ENCODE measurements at regions not wholly inside any gene's neighbourhood (a gene's known extent, or its start where the extent isn't known, plus 50 kb on each side); places are given as distances from the start of the nearest gene placed in this dataset.

DNA sequence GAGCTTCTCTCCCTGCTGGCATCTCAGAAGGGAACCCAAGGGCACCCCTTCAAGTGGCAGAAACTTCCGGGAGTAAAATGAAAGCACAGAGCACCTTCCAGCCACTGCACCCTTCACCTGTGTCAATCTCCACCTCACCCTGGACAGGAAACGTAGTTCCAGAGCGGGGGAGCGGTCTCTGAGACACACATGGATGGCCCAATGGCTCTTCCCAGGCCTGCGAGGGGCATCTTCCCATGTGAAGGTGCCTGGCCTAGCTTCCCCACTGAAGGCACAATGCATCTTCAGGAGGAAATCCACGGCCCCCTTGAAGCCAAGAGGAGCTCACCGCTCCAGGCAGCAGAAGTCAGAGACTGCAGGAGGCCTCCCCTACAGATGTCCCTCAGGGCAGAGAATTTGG lies 234.2 kb downstream of the BRD1 start:
- Histone ChIP-seq H3K27me3 (no peaks in the 10 kb centered on the region), H3K4me1 (no peaks in the 10 kb centered on the region), H3K4me3 (no peak overlapping the region), H3K9me3 (peaks cover 0 to 10% (median 0%) of the 10 kb centered on the region in 3 donors), H3K36me3 (no peaks in the 10 kb centered on the region), H3K27ac (no peak overlapping the region)
- 51 to 66% methylated on average over 5 of the region's 7 CpGs for WGBS, 2 donors
- no peak for DNase-seq
- no peak for TF ChIP-seq POLR2A (IDR thresholded peaks at IDR 0.05)
- TF ChIP-seq, protein P1, sequence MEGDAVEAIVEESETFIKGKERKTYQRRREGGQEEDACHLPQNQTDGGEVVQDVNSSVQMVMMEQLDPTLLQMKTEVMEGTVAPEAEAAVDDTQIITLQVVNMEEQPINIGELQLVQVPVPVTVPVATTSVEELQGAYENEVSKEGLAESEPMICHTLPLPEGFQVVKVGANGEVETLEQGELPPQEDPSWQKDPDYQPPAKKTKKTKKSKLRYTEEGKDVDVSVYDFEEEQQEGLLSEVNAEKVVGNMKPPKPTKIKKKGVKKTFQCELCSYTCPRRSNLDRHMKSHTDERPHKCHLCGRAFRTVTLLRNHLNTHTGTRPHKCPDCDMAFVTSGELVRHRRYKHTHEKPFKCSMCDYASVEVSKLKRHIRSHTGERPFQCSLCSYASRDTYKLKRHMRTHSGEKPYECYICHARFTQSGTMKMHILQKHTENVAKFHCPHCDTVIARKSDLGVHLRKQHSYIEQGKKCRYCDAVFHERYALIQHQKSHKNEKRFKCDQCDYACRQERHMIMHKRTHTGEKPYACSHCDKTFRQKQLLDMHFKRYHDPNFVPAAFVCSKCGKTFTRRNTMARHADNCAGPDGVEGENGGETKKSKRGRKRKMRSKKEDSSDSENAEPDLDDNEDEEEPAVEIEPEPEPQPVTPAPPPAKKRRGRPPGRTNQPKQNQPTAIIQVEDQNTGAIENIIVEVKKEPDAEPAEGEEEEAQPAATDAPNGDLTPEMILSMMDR (IDR thresholded peaks at IDR 0.05) = no peak
- intact Hi-C loops (cut with DNase I) = no loop called here

DNA sequence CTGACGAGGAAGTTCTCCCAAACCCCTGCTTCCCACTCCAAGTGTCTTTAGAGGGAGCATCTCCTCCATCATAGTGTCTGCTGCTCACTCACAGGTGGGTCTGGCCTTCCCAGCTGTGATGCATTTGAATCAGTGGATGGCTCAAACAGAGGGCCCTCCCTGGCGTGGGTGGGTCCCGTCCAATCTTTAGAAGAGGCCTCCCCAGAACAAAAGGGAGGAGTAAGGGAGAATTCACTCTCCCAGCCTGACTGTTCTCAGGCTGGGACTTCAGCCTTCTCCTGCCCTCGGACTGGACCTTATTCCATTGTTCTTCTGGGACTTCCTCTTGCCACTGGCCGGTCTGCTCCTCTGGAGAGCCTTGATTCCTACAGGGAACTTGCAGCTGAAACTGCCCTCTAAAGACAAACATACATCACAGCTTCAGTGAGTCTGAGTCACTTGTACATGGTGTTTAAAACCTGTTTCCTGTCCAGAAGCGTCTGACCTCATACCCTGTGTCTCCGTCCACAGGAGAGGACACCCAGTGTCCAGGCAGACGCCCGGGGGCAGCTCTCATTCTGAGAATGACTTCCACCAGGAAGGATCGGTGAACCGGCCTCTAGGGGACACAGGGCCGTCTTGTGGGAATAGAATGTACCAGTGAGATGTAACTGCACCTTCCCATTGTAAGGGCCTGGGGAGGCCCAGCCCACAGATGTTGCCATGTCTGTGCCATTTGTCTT lies 234.7 kb downstream of the BRD1 start:
- no peak for DNase-seq
- H3K9me3 ChIP-seq = peaks cover 0 to 10% (median 0%) of the 10 kb centered on the region in 3 donors
- no peaks in the 10 kb centered on the region for H3K36me3 ChIP-seq
- 60 to 63% methylated on average over 5 to 8 of the region's 12 CpGs for WGBS, 2 donors
- no peak overlapping the region for H3K4me3 ChIP-seq
- H3K27ac ChIP-seq = no peak overlapping the region
- no peaks in the 10 kb centered on the region for H3K4me1 ChIP-seq
- no peaks in the 10 kb centered on the region for H3K27me3 ChIP-seq
- intact Hi-C loops (cut with DNase I) = no loop called here
- TF ChIP-seq, protein P1 (IDR thresholded peaks at IDR 0.05) = no peak
- no peak for TF ChIP-seq POLR2A (IDR thresholded peaks at IDR 0.05)

DNA sequence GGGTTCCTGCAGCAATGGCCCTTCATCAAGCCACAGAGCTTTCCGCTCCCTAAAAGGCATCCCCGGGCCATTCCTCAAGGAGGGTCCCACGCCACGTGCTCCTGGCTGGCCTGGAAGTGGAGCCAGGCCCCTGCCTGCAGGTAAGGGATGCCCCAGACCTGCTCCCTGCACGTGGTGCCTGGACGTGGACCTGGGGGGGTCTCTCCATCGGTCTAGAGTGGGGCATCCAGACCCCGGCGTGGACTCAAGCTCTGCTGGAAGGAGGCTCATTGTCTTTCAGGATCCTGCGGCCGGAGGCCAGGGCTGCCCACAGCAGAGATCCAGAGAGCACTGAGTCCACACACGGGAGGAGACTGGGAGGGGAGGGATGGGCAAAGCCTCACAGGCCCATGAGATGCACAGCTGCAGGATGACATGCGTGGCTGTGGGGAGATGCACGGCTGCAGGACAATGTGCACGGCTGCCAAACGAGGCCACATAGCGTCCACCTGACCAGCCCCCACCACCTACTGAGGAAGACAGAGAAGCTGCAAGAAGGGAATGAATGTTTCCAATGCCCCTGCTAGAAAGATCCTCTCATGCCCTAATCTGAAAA lies 236.7 kb downstream of the BRD1 start:
- Histone ChIP-seq H3K4me3 (no peak overlapping the region), H3K9me3 (peaks cover 0 to 10% (median 0%) of the 10 kb centered on the region in 3 donors), H3K27ac (no peak overlapping the region), H3K36me3 (no peaks in the 10 kb centered on the region), H3K27me3 (no peaks in the 10 kb centered on the region), H3K4me1 (no peaks in the 10 kb centered on the region)
- no peak for TF ChIP-seq POLR2A (IDR thresholded peaks at IDR 0.05)
- TF ChIP-seq, protein P1 (IDR thresholded peaks at IDR 0.05) = no peak
- DNase-seq = no peak
- intact Hi-C loops (cut with DNase I) = no loop called here
- 76 to 92% methylated on average over 5 to 9 of the region's 17 CpGs for WGBS, 2 donors

DNA sequence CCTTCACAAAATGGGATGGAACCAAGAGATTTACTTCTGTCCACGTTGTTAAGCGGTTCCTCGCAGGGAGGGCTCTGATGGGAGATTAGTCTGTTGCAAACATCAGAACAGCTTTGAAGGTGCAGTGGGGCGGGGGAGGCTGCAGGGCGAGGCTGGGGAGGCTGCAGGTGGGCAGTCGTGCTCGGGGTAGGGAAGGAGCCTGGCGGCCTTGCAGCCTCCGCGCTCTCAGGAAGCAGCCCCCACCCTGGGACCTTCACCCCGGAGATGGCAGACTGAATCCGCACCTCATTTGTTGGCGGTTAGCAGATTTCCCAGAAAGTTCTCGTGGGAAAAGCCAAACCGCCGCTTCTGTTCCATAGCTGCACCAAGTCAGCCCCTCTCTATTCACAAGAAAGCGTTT lies 237.3 kb downstream of the BRD1 start:
- Histone ChIP-seq H3K27me3 (no peaks in the 10 kb centered on the region), H3K9me3 (peaks cover 0 to 10% (median 0%) of the 10 kb centered on the region in 3 donors), H3K36me3 (no peaks in the 10 kb centered on the region), H3K27ac (no peak overlapping the region), H3K4me1 (no peaks in the 10 kb centered on the region), H3K4me3 (no peak overlapping the region)
- intact Hi-C loops (cut with DNase I) = no loop called here
- TF ChIP-seq, protein P1 (IDR thresholded peaks at IDR 0.05) = no peak
- TF ChIP-seq POLR2A (IDR thresholded peaks at IDR 0.05) = no peak
- WGBS, 2 donors = 85 to 88% methylated on average over 6 to 13 of the region's 17 CpGs
- DNase-seq = no peak

DNA sequence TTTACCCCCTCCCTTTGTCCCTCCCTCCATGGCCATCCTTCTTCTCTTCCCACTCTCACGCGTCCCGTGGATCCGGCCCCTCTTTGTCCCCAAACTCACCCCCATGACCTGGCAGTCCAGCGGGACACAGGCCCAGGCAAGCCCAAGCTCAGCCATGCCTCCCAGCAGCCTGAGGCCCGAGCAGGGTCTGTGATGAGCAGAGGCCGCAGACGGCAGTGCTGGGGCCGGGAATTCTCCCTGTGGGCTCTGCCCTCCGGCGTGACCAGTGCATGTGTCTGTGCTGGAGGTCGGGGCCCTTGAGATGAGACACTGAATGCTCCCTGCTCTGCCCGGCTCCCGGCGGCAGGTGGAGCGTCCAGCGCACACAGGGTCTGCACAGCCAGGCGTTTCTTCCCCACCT lies 237.9 kb downstream of the BRD1 start:
- Histone ChIP-seq H3K36me3 (no peaks in the 10 kb centered on the region), H3K27ac (no peak overlapping the region), H3K9me3 (peaks cover 0 to 4% (median 0%) of the 10 kb centered on the region in 3 donors), H3K27me3 (no peaks in the 10 kb centered on the region), H3K4me3 (no peak overlapping the region), H3K4me1 (no peaks in the 10 kb centered on the region)
- intact Hi-C loops (cut with DNase I) = no loop called here
- WGBS, 2 donors = 87 to 95% methylated on average over 4 to 10 of the region's 18 CpGs
- DNase-seq = no peak
- TF ChIP-seq, protein P1 (IDR thresholded peaks at IDR 0.05) = no peak
- no peak for TF ChIP-seq POLR2A (IDR thresholded peaks at IDR 0.05)

All from esophagus squamous epithelium (tissue), 5 donors.